Esophagus squamous epithelium (tissue), 5 donors: ENCODE measurements at regions not wholly inside any gene's neighbourhood (a gene's known extent, or its start where the extent isn't known, plus 50 kb on each side); places are given as distances from the start of the nearest gene placed in this dataset.

Source experiments
- DNase-seq: peaks from one replicate; lab custom pipeline; 2025; lab: John Stamatoyannopoulos, UW
- H3K27ac ChIP-seq, 4 donors: fragments of 200-600 bp; sonication (generic); one replicate each; pipeline ENCODE4 v1.5.1; 2016 to 2019; ENCODE audit warnings: mild to moderate bottlenecking in 1 of 4
- H3K27me3 ChIP-seq, 4 donors: fragments of 200-600 bp; sonication (generic); 1 replicate in 3 of 4; 2 replicates in 1 of 4; pipeline versions ENCODE4 v1.5.1 to v1.6.0; 2017 to 2021; ENCODE audit warnings: antibody characterized with exemption in 1 of 4
- H3K36me3 ChIP-seq, 3 donors: fragments of 200-600 bp; sonication (generic); one replicate each; pipeline ENCODE4 v1.5.1; 2016 to 2019
- H3K4me1 ChIP-seq, 3 donors: fragments of 200-600 bp; sonication (generic); one replicate each; pipeline ENCODE4 v1.5.1; 2017 to 2019
- H3K4me3 ChIP-seq, 4 donors: fragments of 200-600 bp; sonication (generic); 1 replicate in 3 of 4; 2 replicates in 1 of 4; pipeline ENCODE4 v1.5.1; 2016 to 2019; ENCODE audit warnings: mild to moderate bottlenecking in 2 of 4, moderate library complexity in 1 of 4
- H3K9me3 ChIP-seq, 3 donors: fragments of 200-600 bp; sonication (generic); one replicate each; pipeline ENCODE4 v1.5.1; 2016 to 2019
- CTCF ChIP-seq, 6 experiments: fragments of 450-650 bp in 4 of 6; fragments of 200-600 bp in 2 of 6; sonication (generic) in 2 of 6; IDR thresholded peaks; one replicate each; pipeline ENCODE4 v1.5.1; 2016 to 2019; ENCODE audit warnings: antibody characterized with exemption in 6 of 6, mild to moderate bottlenecking in 4 of 6, moderate library complexity in 4 of 6
- POLR2A ChIP-seq, 4 donors: fragments of 450-650 bp; IDR thresholded peaks; one replicate each; pipeline ENCODE4 v1.6.1; 2017; ENCODE audit warnings: antibody characterized with exemption in 4 of 4, mild to moderate bottlenecking in 4 of 4, moderate library complexity in 3 of 4
- WGBS, 2 donors: methylation state at CpG; one replicate each; pipeline ENCODE4 v1.1.5; 2018; 5-methylcytosine and 5-hydroxymethylcytosine counted together
- intact Hi-C: fragments of 100-400 bp; cut with DNase I; formaldehyde crosslinking; loops from one replicate; pipeline ENCODE4 v1.15.0; 2022
- donor health status: DM: yes; HTN: yes; CAD: no.

GRCh38 chr18:31241900-31242409, 76.0 kb upstream of the DSG1 start:
- H3K9me3 ChIP-seq, result no peaks in the 10 kb centered on the region
- intact Hi-C loops, result no loop called here
- peak overlapping the region; percentile 83 to 88 (median 86) for H3K27ac ChIP-seq
- DNase-seq, result no peak
- peaks cover 0 to 64% (median 35%) of the 10 kb centered on the region in 3 donors for H3K4me1 ChIP-seq
- H3K36me3 ChIP-seq, result no peaks in the 10 kb centered on the region
- H3K27me3 ChIP-seq, result no peaks in the 10 kb centered on the region
- no peak overlapping the region for H3K4me3 ChIP-seq
- WGBS, 2 donors, result 29 to 31% methylated on average over 2 of the region's 2 CpGs
- TF ChIP-seq CTCF (IDR thresholded peaks at IDR 0.05) (peak in 5 of 6 experiments; percentile 33 to 81 (median 64)), POLR2A (IDR thresholded peaks at IDR 0.05) (no peak)

- H3K4me3 ChIP-seq, result peak overlapping the region in 1 of 4 donors; percentile 10
- no peaks in the 10 kb centered on the region for H3K27me3 ChIP-seq
- no peak for DNase-seq
- H3K4me1 ChIP-seq, result peaks cover 0 to 83% (median 41%) of the 10 kb centered on the region in 3 donors
- H3K9me3 ChIP-seq, result no peaks in the 10 kb centered on the region
- intact Hi-C loops, result no loop called here
- 32 to 43% methylated on average over 11 of the region's 11 CpGs for WGBS, 2 donors
- no peaks in the 10 kb centered on the region for H3K36me3 ChIP-seq
- TF ChIP-seq CTCF (IDR thresholded peaks at IDR 0.05) (no peak), POLR2A (IDR thresholded peaks at IDR 0.05) (no peak)
- H3K27ac ChIP-seq, result peak overlapping the region; percentile 83 to 87 (median 84)
These were observed 74.0 kb upstream of the DSG1 start for GRCh38 chr18:31243740-31244512.

- H3K27ac ChIP-seq, result peak overlapping the region; percentile 83 to 87 (median 84)
- H3K9me3 ChIP-seq, result no peaks in the 10 kb centered on the region
- H3K27me3 ChIP-seq, result no peaks in the 10 kb centered on the region
- no peak for DNase-seq
- intact Hi-C loops, result no loop called here
- peak overlapping the region in 3 of 4 donors; percentile 7 to 44 (median 10) for H3K4me3 ChIP-seq
- H3K4me1 ChIP-seq, result peaks cover 0 to 93% (median 41%) of the 10 kb centered on the region in 3 donors
- no peaks in the 10 kb centered on the region for H3K36me3 ChIP-seq
- TF ChIP-seq POLR2A (IDR thresholded peaks at IDR 0.05), result no peak
- no peak for TF ChIP-seq CTCF (IDR thresholded peaks at IDR 0.05)
- 8 to 17% methylated on average over 6 to 7 of the region's 7 CpGs for WGBS, 2 donors
These were observed 73.1 kb upstream of the DSG1 start for GRCh38 chr18:31244771-31245394.

- Histone ChIP-seq H3K27ac (peak overlapping the region; percentile 26 to 87 (median 84)), H3K4me1 (peaks cover 0 to 89% (median 36%) of the 10 kb centered on the region in 3 donors), H3K27me3 (no peaks in the 10 kb centered on the region), H3K9me3 (no peaks in the 10 kb centered on the region), H3K4me3 (no peak overlapping the region), H3K36me3 (no peaks in the 10 kb centered on the region)
- TF ChIP-seq CTCF (IDR thresholded peaks at IDR 0.05) (no peak), POLR2A (IDR thresholded peaks at IDR 0.05) (no peak)
- DNase-seq, result no peak
- intact Hi-C loops, result no loop called here
- WGBS, 2 donors, result 42 to 44% methylated on average over 3 of the region's 3 CpGs
These were observed 72.1 kb upstream of the DSG1 start for GRCh38 chr18:31245820-31246219.

GRCh38 chr18:31246460-31246859, 71.5 kb upstream of the DSG1 start:
- 77 to 80% methylated on average over 1 to 2 of the region's 2 CpGs for WGBS, 2 donors
- Histone ChIP-seq H3K27me3 (no peaks in the 10 kb centered on the region), H3K4me1 (peaks cover 0 to 82% (median 35%) of the 10 kb centered on the region in 3 donors), H3K27ac (peak overlapping the region; percentile 32 to 87 (median 84)), H3K9me3 (no peaks in the 10 kb centered on the region), H3K36me3 (no peaks in the 10 kb centered on the region), H3K4me3 (no peak overlapping the region)
- DNase-seq, result no peak
- intact Hi-C loops, result no loop called here
- TF ChIP-seq CTCF (IDR thresholded peaks at IDR 0.05) (no peak), POLR2A (IDR thresholded peaks at IDR 0.05) (no peak)
